GM12878 (cell line): ENCODE measurements at regions not wholly inside any gene's neighbourhood (a gene's known extent, or its start where the extent isn't known, plus 50 kb on each side); places are given as distances from the start of the nearest gene placed in this dataset.

ENCODE experiments used
- ATAC-seq: fragments of 200-7000 bp; cut with Tn5 transposase; 3 replicates; pipeline ENCODE4 v1.9.1; 2020; ENCODE audit warnings: mild to moderate bottlenecking, moderate library complexity
- BruUV-seq: library from RNA; stranded (reverse); fragments of 400-500 nt; replicated peaks from 2 replicates; lab custom pipeline; 2021; lab: Mats Ljungman, UMichigan
- CTCF ChIA-PET: fragments of 300-600 bp; sonication (Branson Sonifier 250); formaldehyde crosslinking; extraction: SDS; loops from one replicate; lab custom pipeline; 2021; ENCODE audit warnings: inconsistent platforms; lab: Yijun Ruan, JAX
- POLR2A ChIA-PET: fragments of 350-600 bp; formaldehyde crosslinking; extraction: SDS; loops from one replicate; lab custom pipeline; 2021; ENCODE audit warnings: inconsistent platforms; lab: Charles Lee
- RAD21 ChIA-PET: fragments of 300-600 bp; sonication (Branson Sonifier 250); formaldehyde crosslinking; loops from one replicate; lab custom pipeline; 2023; ENCODE audit warnings: antibody characterized with exemption; ENCODE audit not compliant: unreplicated experiment; lab: Charles Lee
- SMC1A ChIA-PET: fragments of 300-600 bp; sonication (Branson Sonifier 250); formaldehyde crosslinking; loops from one replicate; lab custom pipeline; 2023; ENCODE audit not compliant: unreplicated experiment, uncharacterized antibody; lab: Charles Lee
- DNase-seq: peaks from one replicate; pipeline ENCODE4 v3.0.0-alpha.2; 2011; ENCODE audit warnings: low read depth, low spot score
- FAIRE-seq: peaks from 3 replicates; lab custom pipeline; 2011; peaks lifted over from hg19 to GRCh38; lab: Jason Lieb, UNC
- H2AFZ ChIP-seq: 2 replicates; pipeline ENCODE4 v1.6.0; 2011; ENCODE audit warnings: low read depth, low read length, control low read depth; ENCODE audit not compliant: control insufficient read depth
- H3K27ac ChIP-seq: 2 replicates; pipeline ENCODE4 v1.5.1; 2011; ENCODE audit warnings: control low read depth; ENCODE audit not compliant: control insufficient read depth, insufficient read depth
- H3K27me3 ChIP-seq, 2 experiments: replicated peaks in 1 of 2; 2 replicates each; pipeline versions ENCODE4 v1.6.0 to v1.6.1; 2011; ENCODE audit warnings: low read length in 1 of 2; ENCODE audit not compliant: control insufficient read depth in 2 of 2, insufficient read depth in 2 of 2
- H3K36me3 ChIP-seq, 2 experiments: 2 replicates each; pipeline ENCODE4 v1.5.1; 2011; ENCODE audit warnings: low read length in 1 of 2; ENCODE audit not compliant: control insufficient read depth in 2 of 2, insufficient read depth in 2 of 2
- H3K4me1 ChIP-seq: 2 replicates; pipeline ENCODE4 v1.6.1; 2011; ENCODE audit warnings: mild to moderate bottlenecking, low read length, moderate library complexity, mixed read lengths; ENCODE audit not compliant: control insufficient read depth, insufficient read depth
- H3K4me2 ChIP-seq: 2 replicates; pipeline ENCODE4 v1.6.0; 2011; ENCODE audit warnings: control low read depth; ENCODE audit not compliant: control insufficient read depth, insufficient read depth
- H3K4me3 ChIP-seq: fragments of 200-600 bp; sonication (generic); 2 replicates; pipeline ENCODE4 v1.5.1; 2016
- H3K79me2 ChIP-seq: 2 replicates; pipeline ENCODE4 v1.6.0; 2011; ENCODE audit warnings: low read length; ENCODE audit not compliant: control insufficient read depth, insufficient read depth
- H3K9ac ChIP-seq: 2 replicates; pipeline ENCODE4 v1.8.0; 2011; ENCODE audit warnings: low read length, control low read depth, mixed read lengths; ENCODE audit not compliant: control insufficient read depth, insufficient read depth
- H3K9me3 ChIP-seq: replicated peaks from 3 replicates; pipeline ENCODE4 v1.5.1; 2011; ENCODE audit warnings: mild to moderate bottlenecking, low read length; ENCODE audit not compliant: control insufficient read depth, insufficient read depth
- H4K20me1 ChIP-seq: 2 replicates; pipeline ENCODE4 v1.6.0; 2011; ENCODE audit not compliant: control insufficient read depth, insufficient read depth
- ATF2 ChIP-seq: IDR thresholded peaks from 2 replicates; pipeline ENCODE4 v1.6.1; 2012; ENCODE audit warnings: low read length, inconsistent platforms
- ATF7 ChIP-seq: fragments of 450-650 bp; IDR thresholded peaks from 2 replicates; pipeline ENCODE4 v1.6.1; 2016; ENCODE audit warnings: low read depth, mild to moderate bottlenecking
- CEBPZ ChIP-seq: fragments of 150-350 bp; IDR thresholded peaks from 2 replicates; pipeline ENCODE4 v1.6.1; 2016; ENCODE audit warnings: low read depth, low read length
- FOS ChIP-seq: IDR thresholded peaks from 3 replicates; pipeline ENCODE4 v1.6.1; 2011; ENCODE audit warnings: borderline replicate concordance; ENCODE audit not compliant: insufficient read length; ENCODE audit errors: extremely low read depth
- HDAC6 ChIP-seq: fragments of 200-600 bp; sonication (generic); IDR thresholded peaks from one replicate; pipeline ENCODE4 v1.8.0; 2017; ENCODE audit warnings: antibody characterized with exemption; ENCODE audit not compliant: unreplicated experiment
- HSF1 ChIP-seq: fragments of 150-350 bp; IDR thresholded peaks from 2 replicates; pipeline ENCODE4 v1.6.1; 2014; ENCODE audit warnings: mild to moderate bottlenecking, low read depth, low read length
- KAT2A ChIP-seq: conservative IDR thresholded peaks from 2 replicates; pipeline ENCODE4 v1.6.1; 2011; ENCODE audit warnings: low read depth, low read length; ENCODE audit not compliant: control insufficient read depth
- KDM1A ChIP-seq: fragments of 200-600 bp; sonication (generic); IDR thresholded peaks from 2 replicates; pipeline ENCODE4 v1.6.1; 2016; ENCODE audit warnings: borderline replicate concordance
- NBN ChIP-seq: fragments of 450-650 bp; IDR thresholded peaks from 2 replicates; pipeline ENCODE4 v1.6.1; 2016
- NFXL1 ChIP-seq: fragments of 450-650 bp; IDR thresholded peaks from 2 replicates; pipeline ENCODE4 v1.6.1; 2017; ENCODE audit warnings: antibody characterized with exemption, mild to moderate bottlenecking, borderline replicate concordance
- RBBP5 ChIP-seq: fragments of 200-600 bp; sonication (generic); conservative IDR thresholded peaks from 2 replicates; pipeline ENCODE4 v1.6.1; 2016
- SMAD1 ChIP-seq: fragments of 450-650 bp; IDR thresholded peaks from 2 replicates; pipeline ENCODE4 v1.6.1; 2018; ENCODE audit warnings: mild to moderate bottlenecking, low read depth; ENCODE audit not compliant: partially characterized antibody
- SMC3 ChIP-seq: IDR thresholded peaks from 2 replicates; pipeline ENCODE4 v1.6.1; 2011; ENCODE audit warnings: low read length, improper control_type of control experiment, borderline replicate concordance
- SRF ChIP-seq, 2 experiments: IDR thresholded peaks; 2 replicates each; pipeline ENCODE4 v1.6.1; 2011; ENCODE audit warnings: low read depth in 2 of 2, low read length in 2 of 2, mild to moderate bottlenecking in 1 of 2, moderate library complexity in 1 of 2
- STAT1 ChIP-seq: fragments of 450-650 bp; conservative IDR thresholded peaks from 2 replicates; pipeline ENCODE4 v1.6.1; 2014; ENCODE audit warnings: antibody characterized with exemption, mild to moderate bottlenecking
- WGBS: methylation state at CpG from one replicate; pipeline ENCODE4 v1.1.6; 2016; ENCODE audit warnings: low lambda C conversion rate; ENCODE audit not compliant: insufficient replicate concordance, insufficient coverage; ENCODE audit errors: missing lambda C conversion rate; 5-methylcytosine and 5-hydroxymethylcytosine counted together
- in situ Hi-C: fragments of 300-500 bp; cut with MboI; formaldehyde crosslinking; loops from 9 replicates; pipeline ENCODE4 v1.14.3; 2018; ENCODE audit warnings: mixed read lengths
- intact Hi-C: fragments of 100-400 bp; cut with micrococcal nuclease; formaldehyde crosslinking; loops from one replicate; pipeline ENCODE4 v1.14.2; 2022; ENCODE audit not compliant: unreplicated experiment
- TF ChIP-seq, protein P1 (sequence below): IDR thresholded peaks from 2 replicates; pipeline ENCODE4 v1.6.1; 2012; ENCODE audit warnings: low read depth, low read length, improper control_type of control experiment
- TF ChIP-seq, protein P2 (sequence below): IDR thresholded peaks from 2 replicates; pipeline ENCODE4 v1.6.1; 2011; ENCODE audit warnings: borderline replicate concordance, low read depth, mild to moderate bottlenecking, moderate library complexity, mixed read lengths, low read length; ENCODE audit not compliant: insufficient read depth; ENCODE audit errors: extremely low read length

- Histone ChIP-seq H3K79me2 (no peaks in the 10 kb centered on the region), H2AFZ (no peak overlapping the region), H3K9ac (no peak overlapping the region), H3K27ac (no peak overlapping the region), H3K9me3 (no peaks in the 10 kb centered on the region), H3K36me3 (no peaks in the 10 kb centered on the region), H4K20me1 (no peaks in the 10 kb centered on the region), H3K27me3 (no peaks in the 10 kb centered on the region), H3K4me1 (no peaks in the 10 kb centered on the region), H3K4me3 (no peak overlapping the region), H3K4me2 (no peak overlapping the region)
- ChIA-PET SMC1A (no interaction called here), RAD21 (no interaction called here), CTCF (interaction anchor here (0.5 kb wide), 1 partner anchor 102 kb away, joined by 3 read pairs; no protein-coding TSS in a partner anchor), POLR2A (no interaction called here)
- DNase-seq (no peak), FAIRE-seq (no peak), ATAC-seq (no peak)
- TF ChIP-seq SRF (IDR thresholded peaks at IDR 0.05; ENCODE audit: low read depth in 2 of 2, low read length in 2 of 2) = no peak
- TF ChIP-seq STAT1 = no peak
- TF ChIP-seq FOS = no peak
- no peak for TF ChIP-seq SMAD1
- no peak for TF ChIP-seq RBBP5
- TF ChIP-seq, protein P1, sequence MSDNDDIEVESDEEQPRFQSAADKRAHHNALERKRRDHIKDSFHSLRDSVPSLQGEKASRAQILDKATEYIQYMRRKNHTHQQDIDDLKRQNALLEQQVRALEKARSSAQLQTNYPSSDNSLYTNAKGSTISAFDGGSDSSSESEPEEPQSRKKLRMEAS = no peak
- no peak for TF ChIP-seq CEBPZ
- TF ChIP-seq SMC3 = no peak
- no peak for TF ChIP-seq KDM1A
- no peak for TF ChIP-seq ATF2
- TF ChIP-seq KAT2A = no peak
- TF ChIP-seq, protein P2, sequence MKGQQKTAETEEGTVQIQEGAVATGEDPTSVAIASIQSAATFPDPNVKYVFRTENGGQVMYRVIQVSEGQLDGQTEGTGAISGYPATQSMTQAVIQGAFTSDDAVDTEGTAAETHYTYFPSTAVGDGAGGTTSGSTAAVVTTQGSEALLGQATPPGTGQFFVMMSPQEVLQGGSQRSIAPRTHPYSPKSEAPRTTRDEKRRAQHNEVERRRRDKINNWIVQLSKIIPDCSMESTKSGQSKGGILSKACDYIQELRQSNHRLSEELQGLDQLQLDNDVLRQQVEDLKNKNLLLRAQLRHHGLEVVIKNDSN = no peak
- TF ChIP-seq NFXL1 = no peak
- TF ChIP-seq ATF7 = no peak
- no peak for TF ChIP-seq HDAC6
- TF ChIP-seq HSF1 = no peak
- no peak for TF ChIP-seq NBN
- in situ Hi-C loops = no loop called here
- intact Hi-C loops = no loop called here
- 4% methylated on average over 2 of the region's 2 CpGs for WGBS
- no TSS peak for BruUV-seq
These were observed 157.7 kb upstream of the EYA4 start for GRCh38 chr6:133083248-133083967.
